Cardiac fibroblast (primary cell): ENCODE measurements at regions not wholly inside any gene's neighbourhood (a gene's known extent, or its start where the extent isn't known, plus 50 kb on each side); places are given as distances from the start of the nearest gene placed in this dataset.

Source experiments
- DNase-seq, 2 donors: peaks; one replicate each; pipeline versions ENCODE4 v3.0.0 to v3.0.0-alpha.2; 2010; ENCODE audit warnings: low read depth in 2 of 2
- H3K4me3 ChIP-seq, 2 donors: replicated peaks in 1 of 2; 1 replicate in 1 of 2; 2 replicates in 1 of 2; pipeline ENCODE4 v1.5.1; 2011; ENCODE audit warnings: low read depth in 2 of 2, low read length in 2 of 2, mild to moderate bottlenecking in 2 of 2, moderate library complexity in 1 of 2
- CTCF ChIP-seq: IDR thresholded peaks from one replicate; pipeline ENCODE4 v1.5.1; 2011; ENCODE audit warnings: low read depth, mild to moderate bottlenecking, low read length, inconsistent platforms

GRCh38 chr5:2475902-2476301 is 275.6 kb downstream of the IRX2 start:
- TF ChIP-seq CTCF, result no peak
- H3K4me3 ChIP-seq, result no peak overlapping the region

GRCh38 chr5:2472670-2473069 is 278.8 kb downstream of the IRX2 start:
- no peak overlapping the region for H3K4me3 ChIP-seq

More at GRCh38 chr5:2475902-2476301, 275.6 kb downstream of the IRX2 start:
- no peak for DNase-seq

DNA sequence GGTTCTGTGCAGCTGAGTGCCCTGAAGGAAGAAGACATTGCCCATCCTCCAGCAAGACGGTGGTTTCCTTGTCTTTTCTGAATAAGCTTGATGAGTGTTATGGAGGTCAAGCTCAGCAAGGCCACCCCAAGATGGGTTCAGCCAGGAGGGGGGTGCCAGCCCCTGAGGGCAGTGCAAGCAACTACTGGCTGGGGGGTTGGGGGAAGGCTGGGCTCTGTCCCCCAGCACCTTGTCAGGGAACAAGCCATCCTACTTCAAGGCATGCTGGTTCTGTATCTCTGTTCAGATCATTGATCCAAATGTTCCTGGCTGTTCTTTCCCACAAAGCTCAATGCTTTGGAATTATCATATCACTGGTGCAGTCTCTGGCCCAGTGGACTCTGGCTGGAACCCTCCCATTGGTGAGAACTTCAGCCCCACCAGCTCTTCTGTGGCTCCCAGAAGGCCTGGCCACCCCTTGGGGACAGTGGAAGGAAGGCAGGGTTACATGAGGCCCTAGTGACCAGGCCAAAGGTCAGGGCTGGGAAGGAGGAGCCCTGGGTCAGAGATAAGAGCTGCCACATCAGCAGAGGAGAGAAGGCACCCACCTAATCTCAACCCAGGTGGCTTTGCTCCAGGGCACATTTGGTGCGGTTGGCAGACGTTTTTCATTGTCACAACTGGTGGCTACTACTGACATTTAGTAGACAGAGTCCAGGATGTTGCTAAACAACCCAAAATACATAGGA is 280.2 kb downstream of the IRX2 start:
- TF ChIP-seq CTCF, result no peak
- DNase-seq, result no peak

More at GRCh38 chr5:2472670-2473069, 278.8 kb downstream of the IRX2 start:
- no peak for DNase-seq
- TF ChIP-seq CTCF, result no peak

GRCh38 chr5:2466966-2467365 is 284.5 kb downstream of the IRX2 start:
- no peak for DNase-seq
- TF ChIP-seq CTCF, result no peak
- no peak overlapping the region for H3K4me3 ChIP-seq

More for the DNA sequence above, 280.2 kb downstream of the IRX2 start:
- no peak overlapping the region for H3K4me3 ChIP-seq

- no peak for TF ChIP-seq CTCF
Measured at GRCh38 chr5:2465383-2465782, 286.1 kb downstream of the IRX2 start.

GRCh38 chr5:2464141-2464540 is 287.3 kb downstream of the IRX2 start:
- TF ChIP-seq CTCF, result no peak
- no peak overlapping the region for H3K4me3 ChIP-seq
- DNase-seq, result no peak

More at GRCh38 chr5:2465383-2465782, 286.1 kb downstream of the IRX2 start:
- no peak for DNase-seq
- no peak overlapping the region for H3K4me3 ChIP-seq
